SK-N-SH (cell line): ENCODE measurements at regions not wholly inside any gene's neighbourhood (a gene's known extent, or its start where the extent isn't known, plus 50 kb on each side); places are given as distances from the start of the nearest gene placed in this dataset.
"Not testable (repeated sequence)": the region's sequence is repeated elsewhere in the genome, so short reads cannot be mapped to it uniquely, and the experiment has no call there.

ENCODE experiments used
- CTCF ChIA-PET: fragments of 300-600, 350-600 bp; formaldehyde crosslinking; extraction: SDS; loops from one replicate; lab custom pipeline; 2021; lab: Yijun Ruan, JAX
- POLR2A ChIA-PET: fragments of 350-600 bp; sonication (Branson Sonifier 250); formaldehyde crosslinking; extraction: SDS; loops from one replicate; lab custom pipeline; 2020; ENCODE audit warnings: antibody characterized with exemption, inconsistent platforms; lab: Yijun Ruan, JAX
- DNase-seq: peaks from one replicate; pipeline ENCODE4 v3.0.0; 2012
- H2AFZ ChIP-seq: fragments of 200-600 bp; sonication (generic); 2 replicates; pipeline ENCODE4 v1.8.1; 2016; ENCODE audit warnings: antibody characterized with exemption, mild to moderate bottlenecking, low read depth
- H3F3A ChIP-seq: fragments of 200-600 bp; sonication (generic); replicated peaks from 2 replicates; pipeline ENCODE3; 2016; ENCODE audit warnings: antibody characterized with exemption, mild to moderate bottlenecking; ENCODE audit not compliant: insufficient read depth
- H3K27ac ChIP-seq, 2 experiments: fragments of 200-500 bp in 1 of 2; fragments of 200-600 bp in 1 of 2; sonication (Bioruptor generic) in 1 of 2; sonication (generic), shearing (Covaris generic) in 1 of 2; 2 replicates each; pipeline versions ENCODE4 v1.5.1 to v1.6.1; 2014 to 2016; ENCODE audit warnings: low read depth in 2 of 2, inconsistent platforms in 1 of 2, low read length in 1 of 2, mild to moderate bottlenecking in 1 of 2, mixed read lengths in 1 of 2
- H3K27me3 ChIP-seq: fragments of 200-600 bp; sonication (generic), shearing (Covaris generic); 2 replicates; pipeline ENCODE4 v1.6.1; 2016; ENCODE audit warnings: mixed run types; ENCODE audit not compliant: insufficient read depth
- H3K36me3 ChIP-seq, 2 experiments: fragments of 200-500 bp in 1 of 2; fragments of 200-600 bp in 1 of 2; sonication (Bioruptor generic) in 1 of 2; sonication (generic) in 1 of 2; replicated peaks in 1 of 2; 2 replicates each; pipeline versions ENCODE3 to v1.5.1; 2014 to 2016; ENCODE audit warnings: low read length in 1 of 2, mild to moderate bottlenecking in 1 of 2; ENCODE audit not compliant: insufficient read depth in 2 of 2, control insufficient read depth in 1 of 2
- H3K4me1 ChIP-seq, 2 experiments: fragments of 200-500 bp in 1 of 2; fragments of 200-600 bp in 1 of 2; sonication (Bioruptor generic) in 1 of 2; sonication (generic), shearing (Covaris generic) in 1 of 2; 2 replicates each; pipeline versions ENCODE4 v1.5.1 to v1.6.1; 2014 to 2016; ENCODE audit warnings: low read depth in 1 of 2, low read length in 1 of 2, mixed run types in 1 of 2; ENCODE audit not compliant: insufficient read depth in 2 of 2, control insufficient read depth in 1 of 2
- H3K4me2 ChIP-seq: fragments of 200-600 bp; sonication (generic), shearing (Covaris generic); 2 replicates; pipeline ENCODE4 v1.6.1; 2017; ENCODE audit warnings: mixed run types
- H3K4me3 ChIP-seq, 2 experiments: fragments of 200-500 bp in 1 of 2; fragments of 200-600 bp in 1 of 2; sonication (Bioruptor generic) in 1 of 2; sonication (generic), shearing (Covaris generic) in 1 of 2; 2 replicates each; pipeline versions ENCODE4 v1.5.1 to v1.8.1; 2014 to 2016; ENCODE audit warnings: low read depth in 2 of 2, inconsistent platforms in 1 of 2, low read length in 1 of 2, mild to moderate bottlenecking in 1 of 2, mixed read lengths in 1 of 2, moderate library complexity in 1 of 2
- H3K79me2 ChIP-seq: fragments of 200-600 bp; sonication (generic); 2 replicates; pipeline ENCODE4 v1.8.1; 2017; ENCODE audit warnings: mild to moderate bottlenecking; ENCODE audit not compliant: insufficient read depth
- H3K9ac ChIP-seq: fragments of 200-600 bp; sonication (generic); 2 replicates; pipeline ENCODE4 v1.6.1; 2017; ENCODE audit warnings: mixed run types
- H3K9me2 ChIP-seq: fragments of 200-600 bp; sonication (generic); 2 replicates; pipeline ENCODE4 v1.6.1; 2017; ENCODE audit warnings: mixed run types
- H3K9me3 ChIP-seq: fragments of 200-600 bp; sonication (generic); 2 replicates; pipeline ENCODE4 v1.6.1; 2017; ENCODE audit warnings: mixed run types, mild to moderate bottlenecking, moderate library complexity
- H4K20me1 ChIP-seq: fragments of 200-600 bp; sonication (generic); 2 replicates; pipeline ENCODE4 v1.6.1; 2017; ENCODE audit warnings: mild to moderate bottlenecking, mixed run types; ENCODE audit not compliant: insufficient read depth
- CHD2 ChIP-seq: fragments of 150-350 bp; IDR thresholded peaks from 2 replicates; pipeline ENCODE4 v1.6.1; 2018; ENCODE audit warnings: low read length; ENCODE audit not compliant: partially characterized antibody
- CTCF ChIP-seq: fragments of 200-600 bp; sonication (generic); IDR thresholded peaks from 2 replicates; pipeline ENCODE4 v1.6.1; 2017; ENCODE audit warnings: antibody characterized with exemption, mild to moderate bottlenecking, moderate library complexity
- ELF1 ChIP-seq: IDR thresholded peaks from 2 replicates; pipeline ENCODE4 v1.4.0; 2012
- EP300 ChIP-seq, 2 experiments: IDR thresholded peaks; 2 replicates each; pipeline versions ENCODE4 v1.4.0 to v1.6.1; 2012; ENCODE audit warnings: borderline replicate concordance in 1 of 2, low read depth in 1 of 2, low read length in 1 of 2
- FOXJ3 ChIP-seq: sonication (generic); formaldehyde crosslinking; IDR thresholded peaks from 2 replicates; pipeline ENCODE4 v1.5.1; 2020; ENCODE audit warnings: mild to moderate bottlenecking, missing genetic modification reagents
- GATA2 ChIP-seq: sonication (generic); formaldehyde crosslinking; IDR thresholded peaks from 2 replicates; pipeline ENCODE4 v1.5.0; 2020; ENCODE audit warnings: mild to moderate bottlenecking, missing genetic modification reagents
- MAX ChIP-seq: IDR thresholded peaks from 2 replicates; pipeline ENCODE4 v1.4.0; 2012; ENCODE audit warnings: low read depth
- POLR2AphosphoS5 ChIP-seq: IDR thresholded peaks from 2 replicates; pipeline ENCODE4 v1.6.1; 2012; ENCODE audit warnings: low read depth, low read length
- RAD21 ChIP-seq: IDR thresholded peaks from 2 replicates; pipeline ENCODE4 v1.6.1; 2012; ENCODE audit warnings: mild to moderate bottlenecking, low read length
- RCOR1 ChIP-seq: fragments of 150-350 bp; IDR thresholded peaks from 2 replicates; pipeline ENCODE4 v1.6.1; 2017; ENCODE audit warnings: antibody characterized with exemption, low read length
- RFX5 ChIP-seq: IDR thresholded peaks from 2 replicates; pipeline ENCODE4 v1.6.1; 2012; ENCODE audit warnings: mild to moderate bottlenecking, improper control_type of control experiment, low read length
- TCF12 ChIP-seq: IDR thresholded peaks from 2 replicates; pipeline ENCODE4 v1.4.0; 2012
- TEAD4 ChIP-seq: IDR thresholded peaks from 2 replicates; pipeline ENCODE4 v1.4.0; 2012; ENCODE audit warnings: mild to moderate bottlenecking, borderline replicate concordance; ENCODE audit not compliant: insufficient read depth
- USF1 ChIP-seq: IDR thresholded peaks from 2 replicates; pipeline ENCODE4 v1.4.0; 2012; ENCODE audit warnings: low read depth, borderline replicate concordance
- WGBS: methylation state at CpG from one replicate; pipeline ENCODE4 v1.1.6; 2017; ENCODE audit warnings: low lambda C conversion rate; 5-methylcytosine and 5-hydroxymethylcytosine counted together
- TF ChIP-seq, protein P1 (sequence below): IDR thresholded peaks from 2 replicates; pipeline ENCODE4; 2012
- TF ChIP-seq, protein P2 (sequence below): IDR thresholded peaks from 2 replicates; pipeline ENCODE4 v1.4.0; 2012; ENCODE audit warnings: low read depth, borderline replicate concordance

- POLR2A ChIA-PET, H3K9me3 ChIP-seq, H2AFZ ChIP-seq, H3F3A ChIP-seq, H3K4me2 ChIP-seq, DNase-seq, CTCF ChIA-PET, H3K9ac ChIP-seq, H3K36me3 ChIP-seq, H3K9me2 ChIP-seq, H3K79me2 ChIP-seq, H3K27me3 ChIP-seq, H3K4me3 ChIP-seq, H3K4me1 ChIP-seq, H3K27ac ChIP-seq, H4K20me1 ChIP-seq: not testable (repeated sequence)
- WGBS = 80% methylated on average over 7 of the region's 7 CpGs
These were observed 53.5 kb upstream of the JADE2 start for GRCh38 chr5:134471858-134472449.

GRCh38 chr5:134468921-134469400, 56.5 kb upstream of the JADE2 start:
- peaks cover 19% of the 10 kb centered on the region for H3F3A ChIP-seq
- H4K20me1 ChIP-seq = no peaks in the 10 kb centered on the region
- H3K79me2 ChIP-seq = no peaks in the 10 kb centered on the region
- H3K4me1 ChIP-seq = peaks cover 15% of the 10 kb centered on the region in 2 experiments; a peak in 2 of 4 replicates
- H3K9ac ChIP-seq = no peak overlapping the region
- H2AFZ ChIP-seq = no peak overlapping the region
- no peak for DNase-seq
- ChIA-PET POLR2A (no interaction called here), CTCF (interaction anchor here (0.8 to 1.3 kb wide), 2 partner anchors 31 to 41 kb away, joined by 3 read pairs; no protein-coding TSS in a partner anchor)
- H3K4me2 ChIP-seq = no peak overlapping the region
- TF ChIP-seq CHD2 = no peak
- no peak for TF ChIP-seq GATA2
- no peak for TF ChIP-seq TEAD4
- TF ChIP-seq FOXJ3 = no peak
- TF ChIP-seq TCF12 = no peak
- no peak for TF ChIP-seq RAD21
- TF ChIP-seq RFX5 = no peak
- no peak for TF ChIP-seq POLR2AphosphoS5
- no peak for TF ChIP-seq ELF1
- no peak for TF ChIP-seq USF1
- TF ChIP-seq, protein P1, sequence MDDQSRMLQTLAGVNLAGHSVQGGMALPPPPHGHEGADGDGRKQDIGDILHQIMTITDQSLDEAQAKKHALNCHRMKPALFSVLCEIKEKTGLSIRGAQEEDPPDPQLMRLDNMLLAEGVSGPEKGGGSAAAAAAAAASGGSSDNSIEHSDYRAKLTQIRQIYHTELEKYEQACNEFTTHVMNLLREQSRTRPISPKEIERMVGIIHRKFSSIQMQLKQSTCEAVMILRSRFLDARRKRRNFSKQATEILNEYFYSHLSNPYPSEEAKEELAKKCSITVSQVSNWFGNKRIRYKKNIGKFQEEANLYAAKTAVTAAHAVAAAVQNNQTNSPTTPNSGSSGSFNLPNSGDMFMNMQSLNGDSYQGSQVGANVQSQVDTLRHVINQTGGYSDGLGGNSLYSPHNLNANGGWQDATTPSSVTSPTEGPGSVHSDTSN = no peak
- TF ChIP-seq, protein P2, sequence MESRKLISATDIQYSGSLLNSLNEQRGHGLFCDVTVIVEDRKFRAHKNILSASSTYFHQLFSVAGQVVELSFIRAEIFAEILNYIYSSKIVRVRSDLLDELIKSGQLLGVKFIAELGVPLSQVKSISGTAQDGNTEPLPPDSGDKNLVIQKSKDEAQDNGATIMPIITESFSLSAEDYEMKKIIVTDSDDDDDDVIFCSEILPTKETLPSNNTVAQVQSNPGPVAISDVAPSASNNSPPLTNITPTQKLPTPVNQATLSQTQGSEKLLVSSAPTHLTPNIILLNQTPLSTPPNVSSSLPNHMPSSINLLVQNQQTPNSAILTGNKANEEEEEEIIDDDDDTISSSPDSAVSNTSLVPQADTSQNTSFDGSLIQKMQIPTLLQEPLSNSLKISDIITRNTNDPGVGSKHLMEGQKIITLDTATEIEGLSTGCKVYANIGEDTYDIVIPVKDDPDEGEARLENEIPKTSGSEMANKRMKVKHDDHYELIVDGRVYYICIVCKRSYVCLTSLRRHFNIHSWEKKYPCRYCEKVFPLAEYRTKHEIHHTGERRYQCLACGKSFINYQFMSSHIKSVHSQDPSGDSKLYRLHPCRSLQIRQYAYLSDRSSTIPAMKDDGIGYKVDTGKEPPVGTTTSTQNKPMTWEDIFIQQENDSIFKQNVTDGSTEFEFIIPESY = no peak
- TF ChIP-seq EP300 (IDR thresholded peaks at IDR 0.05; ENCODE audit: borderline replicate concordance in 1 of 2, low read depth in 1 of 2, low read length in 1 of 2) = no peak
- no peak for TF ChIP-seq RCOR1
- TF ChIP-seq CTCF = no peak
- no peak for TF ChIP-seq MAX
- H3K27ac ChIP-seq = no peak overlapping the region
- no peaks in the 10 kb centered on the region for H3K27me3 ChIP-seq
- WGBS = 77% methylated on average over 3 of the region's 3 CpGs
- no peak overlapping the region for H3K4me3 ChIP-seq
- H3K9me2 ChIP-seq = no peaks in the 10 kb centered on the region
- no peaks in the 10 kb centered on the region for H3K36me3 ChIP-seq
- H3K9me3 ChIP-seq = no peaks in the 10 kb centered on the region
